Neural cell (in vitro differentiated cells): ENCODE measurements at regions not wholly inside any gene's neighbourhood (a gene's known extent, or its start where the extent isn't known, plus 50 kb on each side); places are given as distances from the start of the nearest gene placed in this dataset.

Experiments used
- H2AFZ ChIP-seq: fragments of 200-600, 300-800 bp; sonication (generic), shearing (Covaris generic); 2 replicates; pipeline ENCODE4 v1.6.0; 2014; ENCODE audit warnings: low read depth, mild to moderate bottlenecking, antibody characterized with exemption, low read length, moderate library complexity
- H3F3A ChIP-seq: fragments of 200-600 bp; shearing (Covaris generic); 2 replicates; pipeline ENCODE4 v1.6.1; 2016; ENCODE audit warnings: mild to moderate bottlenecking, moderate library complexity, mixed read lengths, antibody characterized with exemption, low read length; ENCODE audit not compliant: insufficient read depth, poor library complexity, severe bottlenecking
- H3K27ac ChIP-seq: fragments of 200-600, 300-800 bp; sonication (generic), shearing (Covaris generic); 2 replicates; pipeline ENCODE4 v1.5.1; 2014; ENCODE audit warnings: mild to moderate bottlenecking, low read length, moderate library complexity
- H3K27me3 ChIP-seq: fragments of 300-800, 200-600 bp; sonication (generic), shearing (Covaris generic); 2 replicates; pipeline ENCODE4 v1.6.0; 2014; ENCODE audit warnings: mild to moderate bottlenecking, low read depth, low read length, moderate library complexity; ENCODE audit not compliant: insufficient read depth
- H3K36me3 ChIP-seq: fragments of 300-800, 200-600 bp; sonication (generic), shearing (Covaris generic); 2 replicates; pipeline ENCODE4 v1.5.1; 2014; ENCODE audit warnings: mild to moderate bottlenecking, antibody characterized with exemption, low read length, moderate library complexity; ENCODE audit not compliant: insufficient read depth
- H3K4me2 ChIP-seq: fragments of 300-800, 200-600 bp; sonication (generic), shearing (Covaris generic); 2 replicates; pipeline ENCODE4 v1.6.0; 2014; ENCODE audit warnings: mild to moderate bottlenecking, low read length
- H3K4me3 ChIP-seq: fragments of 300-800, 200-600 bp; sonication (generic), shearing (Covaris generic); 2 replicates; pipeline ENCODE4 v1.5.1; 2014; ENCODE audit warnings: mild to moderate bottlenecking, low read length, moderate library complexity
- H3K79me2 ChIP-seq: fragments of 200-600 bp; shearing (Covaris generic); replicated peaks from 2 replicates; pipeline ENCODE4 v1.6.0; 2014; ENCODE audit warnings: mild to moderate bottlenecking, low read length, moderate library complexity; ENCODE audit not compliant: insufficient read depth
- H3K9ac ChIP-seq: fragments of 300-800, 200-600 bp; sonication (generic), shearing (Covaris generic); 2 replicates; pipeline ENCODE4 v1.6.1; 2016; ENCODE audit warnings: mild to moderate bottlenecking, low read length, mixed read lengths
- H3K9me2 ChIP-seq: fragments of 200-600 bp; shearing (Covaris generic); 2 replicates; pipeline ENCODE4 v1.6.1; 2016; ENCODE audit warnings: mild to moderate bottlenecking, low read length, mixed read lengths; ENCODE audit not compliant: insufficient read depth
- H3K9me3 ChIP-seq: fragments of 200-600, 300-800 bp; sonication (generic), shearing (Covaris generic); 2 replicates; pipeline ENCODE4 v1.6.1; 2016; ENCODE audit warnings: mild to moderate bottlenecking, mixed run types, low read length, moderate library complexity, mixed read lengths
- H4K20me1 ChIP-seq: fragments of 200-600 bp; shearing (Covaris generic); 2 replicates; pipeline ENCODE4 v1.6.1; 2016; ENCODE audit warnings: mild to moderate bottlenecking, mixed run types; ENCODE audit not compliant: insufficient read depth
- EP300 ChIP-seq: fragments of 450-650 bp; conservative IDR thresholded peaks from 2 replicates; pipeline ENCODE4 v1.6.1; 2014; ENCODE audit warnings: antibody characterized with exemption, mild to moderate bottlenecking, moderate library complexity; ENCODE audit not compliant: poor library complexity, severe bottlenecking
- EZH2 ChIP-seq: fragments of 200-600, 300-800 bp; shearing (Covaris generic), sonication (generic); IDR thresholded peaks from 2 replicates; pipeline ENCODE4 v1.6.1; 2014; ENCODE audit warnings: antibody characterized with exemption, low read length, borderline replicate concordance, mild to moderate bottlenecking; ENCODE audit not compliant: insufficient read depth, poor library complexity, severe bottlenecking
- MXI1 ChIP-seq: fragments of 450-650 bp; conservative IDR thresholded peaks from 2 replicates; pipeline ENCODE4 v1.6.1; 2014; ENCODE audit warnings: antibody characterized with exemption, mild to moderate bottlenecking; ENCODE audit not compliant: poor library complexity, severe bottlenecking
- POLR2AphosphoS5 ChIP-seq: IDR thresholded peaks from 2 replicates; pipeline ENCODE4 v1.6.1; 2012
- RAD21 ChIP-seq: fragments of 450-650 bp; conservative IDR thresholded peaks from 2 replicates; pipeline ENCODE4 v1.6.1; 2014; ENCODE audit warnings: antibody characterized with exemption, mild to moderate bottlenecking, moderate library complexity
- SMC3 ChIP-seq: fragments of 450-650 bp; conservative IDR thresholded peaks from 2 replicates; pipeline ENCODE4 v1.6.1; 2014; ENCODE audit warnings: antibody characterized with exemption, mild to moderate bottlenecking, moderate library complexity; ENCODE audit not compliant: poor library complexity
- TAF1 ChIP-seq: IDR thresholded peaks from 2 replicates; pipeline ENCODE4 v1.6.1; 2012; ENCODE audit warnings: low read depth
- TF ChIP-seq, protein P1 (sequence below): IDR thresholded peaks from 2 replicates; pipeline ENCODE4 v1.6.1; 2012; ENCODE audit warnings: borderline replicate concordance
- TF ChIP-seq, protein P2 (sequence below): fragments of 450-650 bp; IDR thresholded peaks from 2 replicates; pipeline ENCODE4 v1.5.1; 2014; ENCODE audit warnings: antibody characterized with exemption, mild to moderate bottlenecking, moderate library complexity; ENCODE audit not compliant: poor library complexity, severe bottlenecking

DNA sequence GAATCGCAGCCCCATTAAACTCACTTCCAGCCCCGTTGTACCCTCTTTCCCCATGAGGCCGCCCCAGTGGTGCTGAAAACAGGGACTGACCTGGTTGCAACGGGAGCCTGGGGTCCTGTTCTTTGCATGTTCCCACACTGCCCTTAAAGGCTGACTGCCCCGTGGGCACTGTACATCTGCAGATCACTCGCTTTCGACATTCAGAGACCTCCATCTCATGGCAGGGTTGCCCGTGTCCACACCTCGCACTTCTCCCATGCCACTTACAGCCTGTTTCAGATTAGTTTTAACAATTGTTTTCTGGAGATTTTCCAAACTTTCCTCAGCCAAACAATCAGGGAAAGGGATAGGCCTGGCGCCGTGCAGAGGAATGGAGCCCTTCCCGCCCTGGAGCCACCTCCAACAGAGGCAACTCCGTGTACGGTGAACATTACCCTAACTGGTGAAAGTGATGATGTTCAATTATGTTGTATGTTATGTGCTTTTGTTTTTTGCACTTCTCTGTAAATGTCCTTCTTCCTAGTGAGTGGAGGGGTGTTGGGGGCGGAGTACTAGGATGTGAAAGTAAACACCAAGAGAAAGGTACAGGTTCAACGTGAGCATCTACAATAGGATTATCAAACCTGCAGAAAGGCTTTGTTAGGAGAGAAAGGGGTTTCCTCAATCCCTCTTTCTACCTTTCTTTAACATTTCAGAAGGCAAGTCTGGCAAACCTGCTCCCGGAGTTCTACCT lies 262.8 kb downstream of the FOXO1 start:
- no peak overlapping the region for H3K4me2 ChIP-seq
- H2AFZ ChIP-seq, result no peak overlapping the region
- H3K79me2 ChIP-seq, result no peaks in the 10 kb centered on the region
- H3K9ac ChIP-seq, result no peak overlapping the region
- H3K27me3 ChIP-seq, result no peaks in the 10 kb centered on the region
- no peaks in the 10 kb centered on the region for H3F3A ChIP-seq
- H3K4me3 ChIP-seq, result no peak overlapping the region
- H3K9me3 ChIP-seq, result no peaks in the 10 kb centered on the region
- no peaks in the 10 kb centered on the region for H3K36me3 ChIP-seq
- H3K27ac ChIP-seq, result no peak overlapping the region
- no peaks in the 10 kb centered on the region for H3K9me2 ChIP-seq
- H4K20me1 ChIP-seq, result no peaks in the 10 kb centered on the region
- TF ChIP-seq RAD21, result no peak
- TF ChIP-seq SMC3, result no peak
- no peak for TF ChIP-seq TAF1
- no peak for TF ChIP-seq MXI1
- TF ChIP-seq POLR2AphosphoS5, result no peak
- TF ChIP-seq, protein P1, sequence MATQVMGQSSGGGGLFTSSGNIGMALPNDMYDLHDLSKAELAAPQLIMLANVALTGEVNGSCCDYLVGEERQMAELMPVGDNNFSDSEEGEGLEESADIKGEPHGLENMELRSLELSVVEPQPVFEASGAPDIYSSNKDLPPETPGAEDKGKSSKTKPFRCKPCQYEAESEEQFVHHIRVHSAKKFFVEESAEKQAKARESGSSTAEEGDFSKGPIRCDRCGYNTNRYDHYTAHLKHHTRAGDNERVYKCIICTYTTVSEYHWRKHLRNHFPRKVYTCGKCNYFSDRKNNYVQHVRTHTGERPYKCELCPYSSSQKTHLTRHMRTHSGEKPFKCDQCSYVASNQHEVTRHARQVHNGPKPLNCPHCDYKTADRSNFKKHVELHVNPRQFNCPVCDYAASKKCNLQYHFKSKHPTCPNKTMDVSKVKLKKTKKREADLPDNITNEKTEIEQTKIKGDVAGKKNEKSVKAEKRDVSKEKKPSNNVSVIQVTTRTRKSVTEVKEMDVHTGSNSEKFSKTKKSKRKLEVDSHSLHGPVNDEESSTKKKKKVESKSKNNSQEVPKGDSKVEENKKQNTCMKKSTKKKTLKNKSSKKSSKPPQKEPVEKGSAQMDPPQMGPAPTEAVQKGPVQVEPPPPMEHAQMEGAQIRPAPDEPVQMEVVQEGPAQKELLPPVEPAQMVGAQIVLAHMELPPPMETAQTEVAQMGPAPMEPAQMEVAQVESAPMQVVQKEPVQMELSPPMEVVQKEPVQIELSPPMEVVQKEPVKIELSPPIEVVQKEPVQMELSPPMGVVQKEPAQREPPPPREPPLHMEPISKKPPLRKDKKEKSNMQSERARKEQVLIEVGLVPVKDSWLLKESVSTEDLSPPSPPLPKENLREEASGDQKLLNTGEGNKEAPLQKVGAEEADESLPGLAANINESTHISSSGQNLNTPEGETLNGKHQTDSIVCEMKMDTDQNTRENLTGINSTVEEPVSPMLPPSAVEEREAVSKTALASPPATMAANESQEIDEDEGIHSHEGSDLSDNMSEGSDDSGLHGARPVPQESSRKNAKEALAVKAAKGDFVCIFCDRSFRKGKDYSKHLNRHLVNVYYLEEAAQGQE, result no peak
- no peak for TF ChIP-seq EP300
- TF ChIP-seq EZH2, result no peak
- TF ChIP-seq, protein P2, sequence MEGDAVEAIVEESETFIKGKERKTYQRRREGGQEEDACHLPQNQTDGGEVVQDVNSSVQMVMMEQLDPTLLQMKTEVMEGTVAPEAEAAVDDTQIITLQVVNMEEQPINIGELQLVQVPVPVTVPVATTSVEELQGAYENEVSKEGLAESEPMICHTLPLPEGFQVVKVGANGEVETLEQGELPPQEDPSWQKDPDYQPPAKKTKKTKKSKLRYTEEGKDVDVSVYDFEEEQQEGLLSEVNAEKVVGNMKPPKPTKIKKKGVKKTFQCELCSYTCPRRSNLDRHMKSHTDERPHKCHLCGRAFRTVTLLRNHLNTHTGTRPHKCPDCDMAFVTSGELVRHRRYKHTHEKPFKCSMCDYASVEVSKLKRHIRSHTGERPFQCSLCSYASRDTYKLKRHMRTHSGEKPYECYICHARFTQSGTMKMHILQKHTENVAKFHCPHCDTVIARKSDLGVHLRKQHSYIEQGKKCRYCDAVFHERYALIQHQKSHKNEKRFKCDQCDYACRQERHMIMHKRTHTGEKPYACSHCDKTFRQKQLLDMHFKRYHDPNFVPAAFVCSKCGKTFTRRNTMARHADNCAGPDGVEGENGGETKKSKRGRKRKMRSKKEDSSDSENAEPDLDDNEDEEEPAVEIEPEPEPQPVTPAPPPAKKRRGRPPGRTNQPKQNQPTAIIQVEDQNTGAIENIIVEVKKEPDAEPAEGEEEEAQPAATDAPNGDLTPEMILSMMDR, result no peak

- Histone ChIP-seq H3K9me3 (no peaks in the 10 kb centered on the region), H3F3A (no peaks in the 10 kb centered on the region), H3K9me2 (no peaks in the 10 kb centered on the region), H3K9ac (no peak overlapping the region), H3K79me2 (no peaks in the 10 kb centered on the region), H3K36me3 (no peaks in the 10 kb centered on the region), H4K20me1 (no peaks in the 10 kb centered on the region), H2AFZ (no peak overlapping the region), H3K4me2 (no peak overlapping the region), H3K27me3 (no peaks in the 10 kb centered on the region), H3K27ac (no peak overlapping the region), H3K4me3 (no peak overlapping the region)
- TF ChIP-seq EP300, result no peak
- TF ChIP-seq, protein P2, result no peak
- no peak for TF ChIP-seq TAF1
- TF ChIP-seq EZH2, result no peak
- TF ChIP-seq POLR2AphosphoS5, result no peak
- no peak for TF ChIP-seq SMC3
- TF ChIP-seq, protein P1, result no peak
- TF ChIP-seq RAD21, result no peak
- no peak for TF ChIP-seq MXI1
These were observed 262.0 kb downstream of the FOXO1 start for GRCh38 chr13:40404407-40404806.
